ENCODE measurements at regions not wholly inside any gene's neighbourhood (a gene's known extent, or its start where the extent isn't known, plus 50 kb on each side); places are given as distances from the start of the nearest gene placed in this dataset.

DNA sequence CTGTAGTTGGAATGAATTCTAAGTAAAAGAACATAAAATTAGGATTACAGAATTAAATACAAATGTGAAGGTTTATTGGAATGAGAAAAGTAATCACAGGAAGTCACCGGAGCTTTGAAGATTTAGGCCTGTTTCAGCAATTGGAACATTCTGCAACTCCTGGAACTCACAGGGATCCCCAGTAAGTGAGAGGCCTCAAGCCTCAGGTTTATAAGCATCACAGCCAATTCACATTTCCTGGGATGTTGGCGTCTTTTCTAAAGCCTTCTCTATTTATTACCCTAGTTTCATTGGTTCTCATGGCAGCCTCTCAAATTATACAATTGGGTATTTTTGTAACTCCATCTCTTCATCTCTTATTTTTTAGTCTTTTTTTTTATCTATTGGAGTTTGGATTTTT lies 90.4 kb upstream of the HIVEP1 start:
- DNase-seq, result no peak
- Histone ChIP-seq H3K27ac (no peak overlapping the region), H3K9me3 (ENCODE audit: severe bottlenecking) (no peaks in the 10 kb centered on the region), H3K27me3 (ENCODE audit: insufficient read depth, low read depth, severe bottlenecking) (no peaks in the 10 kb centered on the region), H3K36me3 (no peaks in the 10 kb centered on the region), H3K4me3 (ENCODE audit: low read depth, low read length) (no peak overlapping the region)
- TF ChIP-seq, protein P1, sequence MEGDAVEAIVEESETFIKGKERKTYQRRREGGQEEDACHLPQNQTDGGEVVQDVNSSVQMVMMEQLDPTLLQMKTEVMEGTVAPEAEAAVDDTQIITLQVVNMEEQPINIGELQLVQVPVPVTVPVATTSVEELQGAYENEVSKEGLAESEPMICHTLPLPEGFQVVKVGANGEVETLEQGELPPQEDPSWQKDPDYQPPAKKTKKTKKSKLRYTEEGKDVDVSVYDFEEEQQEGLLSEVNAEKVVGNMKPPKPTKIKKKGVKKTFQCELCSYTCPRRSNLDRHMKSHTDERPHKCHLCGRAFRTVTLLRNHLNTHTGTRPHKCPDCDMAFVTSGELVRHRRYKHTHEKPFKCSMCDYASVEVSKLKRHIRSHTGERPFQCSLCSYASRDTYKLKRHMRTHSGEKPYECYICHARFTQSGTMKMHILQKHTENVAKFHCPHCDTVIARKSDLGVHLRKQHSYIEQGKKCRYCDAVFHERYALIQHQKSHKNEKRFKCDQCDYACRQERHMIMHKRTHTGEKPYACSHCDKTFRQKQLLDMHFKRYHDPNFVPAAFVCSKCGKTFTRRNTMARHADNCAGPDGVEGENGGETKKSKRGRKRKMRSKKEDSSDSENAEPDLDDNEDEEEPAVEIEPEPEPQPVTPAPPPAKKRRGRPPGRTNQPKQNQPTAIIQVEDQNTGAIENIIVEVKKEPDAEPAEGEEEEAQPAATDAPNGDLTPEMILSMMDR (IDR thresholded peaks at IDR 0.05; ENCODE audit: low read depth, low read length), result no peak

DNA sequence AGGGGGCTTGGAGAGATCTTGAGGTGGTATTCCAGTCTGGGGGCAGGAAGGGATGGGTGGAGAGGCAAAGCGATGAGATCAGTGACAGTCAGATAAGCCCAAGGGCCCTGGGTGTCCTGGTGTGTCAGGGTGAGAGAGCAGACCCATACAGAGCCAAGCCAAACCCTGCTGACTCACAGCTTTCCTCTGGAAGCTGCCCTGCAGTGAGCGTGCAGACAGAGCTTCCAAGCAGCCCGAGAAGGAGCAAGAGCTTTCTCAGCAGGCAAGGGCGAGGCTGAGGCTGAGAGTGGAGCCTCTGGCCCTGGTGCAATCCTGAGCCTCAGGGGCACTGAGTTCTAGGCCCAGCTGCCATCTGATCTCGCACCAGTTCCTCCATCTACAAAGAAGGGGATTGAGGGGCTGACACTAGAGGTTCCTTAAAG lies 91.1 kb upstream of the HIVEP1 start:
- TF ChIP-seq, protein P1 (IDR thresholded peaks at IDR 0.05; ENCODE audit: low read depth, low read length), result no peak
- no peak for DNase-seq
- Histone ChIP-seq H3K9me3 (ENCODE audit: severe bottlenecking) (no peaks in the 10 kb centered on the region), H3K27ac (no peak overlapping the region), H3K36me3 (no peaks in the 10 kb centered on the region), H3K4me3 (ENCODE audit: low read depth, low read length) (no peak overlapping the region), H3K27me3 (ENCODE audit: insufficient read depth, low read depth, severe bottlenecking) (no peaks in the 10 kb centered on the region)

DNA sequence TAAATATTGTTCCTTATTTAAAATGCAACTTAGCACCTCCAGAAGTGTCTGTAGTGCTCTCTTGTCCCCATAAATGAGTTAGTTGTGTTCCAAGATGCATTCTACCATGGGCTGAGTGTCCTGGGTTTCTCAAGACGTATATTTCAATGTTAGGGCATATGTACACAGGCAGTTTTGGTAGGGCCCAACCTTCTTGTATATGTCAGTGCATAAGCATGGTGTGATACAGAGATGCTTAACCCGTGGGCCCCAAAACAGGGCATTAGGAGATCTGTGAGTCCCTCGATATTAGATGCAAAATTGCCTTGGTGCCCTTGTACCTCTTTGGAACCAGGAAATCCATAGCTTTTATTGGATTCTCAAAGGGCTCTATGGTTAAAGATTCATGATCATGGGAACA lies 91.5 kb upstream of the HIVEP1 start:
- DNase-seq, result no peak
- H3K27ac ChIP-seq, result no peak overlapping the region
- H3K27me3 ChIP-seq (ENCODE audit: insufficient read depth, low read depth, severe bottlenecking), result no peaks in the 10 kb centered on the region
- TF ChIP-seq, protein P1 (IDR thresholded peaks at IDR 0.05; ENCODE audit: low read depth, low read length), result no peak
- no peak overlapping the region for H3K4me3 ChIP-seq (ENCODE audit: low read depth, low read length)
- H3K36me3 ChIP-seq, result no peaks in the 10 kb centered on the region
- H3K9me3 ChIP-seq (ENCODE audit: severe bottlenecking), result no peaks in the 10 kb centered on the region

DNA sequence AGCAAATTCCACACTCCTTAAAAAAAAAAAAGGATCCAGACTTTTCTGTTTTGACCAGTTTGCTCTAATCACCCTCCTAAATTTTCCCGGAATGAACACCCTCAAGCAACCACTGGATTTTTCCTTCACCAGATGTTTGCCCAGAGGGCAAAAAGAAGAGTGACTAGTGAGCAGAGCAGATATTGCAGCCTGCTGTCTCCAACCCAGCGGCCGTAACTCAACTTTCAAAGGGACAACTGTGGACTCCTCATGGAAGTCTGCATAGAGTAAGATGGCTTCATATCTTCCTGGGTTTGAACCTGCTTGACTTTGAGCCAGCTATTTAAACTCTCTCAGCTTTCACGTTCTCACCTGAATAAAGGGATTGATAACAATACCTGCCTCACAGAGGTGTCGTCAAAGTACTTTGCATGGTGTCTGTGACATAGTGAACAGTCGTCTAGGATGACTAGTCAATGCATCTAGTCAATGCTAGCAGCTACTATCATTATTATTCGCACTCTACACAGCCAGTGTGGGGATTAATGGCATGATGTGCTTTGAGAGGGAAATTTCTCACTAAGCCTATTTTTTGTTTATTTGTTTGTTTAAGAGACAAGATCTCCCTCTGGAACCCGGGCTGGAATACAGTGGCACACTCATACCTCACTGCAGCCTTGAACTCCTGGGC lies 92.2 kb upstream of the HIVEP1 start:
- no peaks in the 10 kb centered on the region for H3K9me3 ChIP-seq (ENCODE audit: severe bottlenecking)
- no peak for DNase-seq
- no peaks in the 10 kb centered on the region for H3K36me3 ChIP-seq
- TF ChIP-seq, protein P1 (IDR thresholded peaks at IDR 0.05; ENCODE audit: low read depth, low read length), result no peak
- H3K27ac ChIP-seq, result no peak overlapping the region
- H3K27me3 ChIP-seq (ENCODE audit: insufficient read depth, low read depth, severe bottlenecking), result no peaks in the 10 kb centered on the region
- H3K4me3 ChIP-seq (ENCODE audit: low read depth, low read length), result no peak overlapping the region

DNA sequence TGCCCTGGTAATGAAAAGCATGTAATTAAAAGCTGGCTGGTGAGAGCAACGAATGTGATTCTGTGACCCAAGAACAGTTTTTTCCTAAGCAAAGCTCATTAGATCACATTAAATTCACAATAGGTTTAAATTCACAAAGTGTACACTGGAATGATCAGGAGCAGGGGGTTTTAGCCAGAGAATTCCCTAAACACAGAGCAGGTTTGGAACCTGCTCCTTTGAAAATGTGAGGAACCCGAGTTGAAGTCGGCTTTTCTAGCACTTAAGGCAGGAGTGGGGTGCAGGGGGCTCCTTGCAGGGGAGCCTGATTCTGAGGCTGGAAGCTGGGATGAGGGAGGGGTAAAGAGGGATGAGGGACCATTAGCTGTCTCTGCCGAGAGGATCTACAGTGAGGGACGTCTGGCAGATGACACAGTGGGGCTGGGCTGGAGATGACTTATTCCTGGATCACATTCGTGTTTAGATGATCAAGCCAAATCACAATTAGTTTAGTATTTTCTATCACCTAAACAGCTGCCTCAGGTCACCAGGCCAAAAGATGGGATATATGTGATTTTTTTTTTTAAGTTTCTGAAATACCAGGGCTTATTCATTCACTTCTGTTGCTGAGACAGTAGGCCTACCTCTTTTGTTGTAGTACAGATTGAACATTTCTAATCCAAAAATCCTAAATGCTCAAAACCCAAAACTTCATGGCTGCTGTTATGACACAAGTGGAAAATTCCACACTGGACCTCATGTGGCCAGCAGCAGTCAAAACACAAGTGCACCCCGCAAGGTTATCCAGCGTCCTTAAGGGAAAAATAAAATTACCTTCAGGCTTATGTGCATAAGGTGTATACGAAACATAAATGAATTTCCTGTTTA lies 93.1 kb upstream of the HIVEP1 start:
- TF ChIP-seq, protein P1 (IDR thresholded peaks at IDR 0.05; ENCODE audit: low read depth, low read length), result no peak
- no peaks in the 10 kb centered on the region for H3K9me3 ChIP-seq (ENCODE audit: severe bottlenecking)
- no peaks in the 10 kb centered on the region for H3K27me3 ChIP-seq (ENCODE audit: insufficient read depth, low read depth, severe bottlenecking)
- no peaks in the 10 kb centered on the region for H3K36me3 ChIP-seq
- no peak overlapping the region for H3K4me3 ChIP-seq (ENCODE audit: low read depth, low read length)
- DNase-seq, result peak; percentile 35
- no peak overlapping the region for H3K27ac ChIP-seq
